ENCODE measurements at regions not wholly inside any gene's neighbourhood (a gene's known extent, or its start where the extent isn't known, plus 50 kb on each side); places are given as distances from the start of the nearest gene placed in this dataset.

- DNase-seq: peak; percentile 26
Measured at GRCh38 chr13:50587115-50587514, 256.4 kb downstream of the DLEU7 start.

GRCh38 chr13:50587645-50588373 is 255.7 kb downstream of the DLEU7 start:
- no peak for DNase-seq

- DNase-seq: no peak
Measured at GRCh38 chr13:50588491-50589130, 254.9 kb downstream of the DLEU7 start.

GRCh38 chr13:50589139-50589538 is 254.4 kb downstream of the DLEU7 start:
- peak; percentile 63 for DNase-seq

- DNase-seq: peak; percentile 41
Measured at GRCh38 chr13:50589651-50590054, 253.8 kb downstream of the DLEU7 start.

- no peak for DNase-seq
Measured at GRCh38 chr13:50592412-50593155, 250.9 kb downstream of the DLEU7 start.

- no peak for DNase-seq
Measured at GRCh38 chr13:50593207-50593606, 250.3 kb downstream of the DLEU7 start.

- peak; percentile 42 for DNase-seq
Measured at GRCh38 chr13:50594276-50595051, 249.0 kb downstream of the DLEU7 start.

GRCh38 chr13:50595196-50595595 is 248.3 kb downstream of the DLEU7 start:
- DNase-seq: no peak

- DNase-seq: no peak
Measured at GRCh38 chr13:50596156-50596555, 247.3 kb downstream of the DLEU7 start.

- DNase-seq: no peak
Measured at GRCh38 chr13:50596776-50597203, 246.7 kb downstream of the DLEU7 start.

GRCh38 chr13:50598338-50598737 is 245.2 kb downstream of the DLEU7 start:
- no peak for DNase-seq

- no peak for DNase-seq
Measured at GRCh38 chr13:50599046-50599445, 244.4 kb downstream of the DLEU7 start.

- no peak for DNase-seq
Measured at GRCh38 chr13:50599927-50600326, 243.6 kb downstream of the DLEU7 start.

- DNase-seq: no peak
Measured at GRCh38 chr13:50608370-50608769, 235.1 kb downstream of the DLEU7 start.

- DNase-seq: no peak
Measured at GRCh38 chr13:50609011-50609410, 234.5 kb downstream of the DLEU7 start.

GRCh38 chr13:50610238-50610637 is 233.3 kb downstream of the DLEU7 start:
- DNase-seq: no peak

GRCh38 chr13:50611117-50611781 is 232.2 kb downstream of the DLEU7 start:
- DNase-seq: peak; percentile 81

- peak; percentile 30 for DNase-seq
Measured at GRCh38 chr13:50612717-50613116, 230.8 kb downstream of the DLEU7 start.

- DNase-seq: peak; percentile 97
Measured at GRCh38 chr13:50613356-50613831, 230.1 kb downstream of the DLEU7 start.

GRCh38 chr13:50615234-50615633 is 228.3 kb downstream of the DLEU7 start:
- no peak for DNase-seq

GRCh38 chr13:50616101-50616500 is 227.4 kb downstream of the DLEU7 start:
- no peak for DNase-seq
